COR-L47 (cell line): ENCODE measurements at regions not wholly inside any gene's neighbourhood (a gene's known extent, or its start where the extent isn't known, plus 50 kb on each side); places are given as distances from the start of the nearest gene placed in this dataset.

Experiments
- DNase-seq: peaks from one replicate; lab custom pipeline; 2025; lab: John Stamatoyannopoulos, UW

- DNase-seq, result no peak
Observed at GRCh38 chr2:6474161-6475140, 391.3 kb downstream of the CMPK2 start.

- no peak for DNase-seq
Observed at GRCh38 chr2:6475155-6475940, 390.4 kb downstream of the CMPK2 start.

GRCh38 chr2:6480514-6480913 lies 385.2 kb downstream of the CMPK2 start:
- DNase-seq, result no peak

GRCh38 chr2:6482256-6482655 lies 383.5 kb downstream of the CMPK2 start:
- no peak for DNase-seq

GRCh38 chr2:6487765-6488164 lies 377.9 kb downstream of the CMPK2 start:
- DNase-seq, result no peak

- peak; percentile 32 for DNase-seq
Observed at GRCh38 chr2:6492573-6492972, 373.1 kb downstream of the CMPK2 start.

GRCh38 chr2:6493266-6493665 lies 372.4 kb downstream of the CMPK2 start:
- DNase-seq, result no peak

GRCh38 chr2:6493669-6494068 lies 372.0 kb downstream of the CMPK2 start:
- DNase-seq, result no peak

GRCh38 chr2:6495466-6495865 lies 370.2 kb downstream of the CMPK2 start:
- DNase-seq, result no peak

- no peak for DNase-seq
Observed at GRCh38 chr2:6496376-6496775, 369.3 kb downstream of the CMPK2 start.

GRCh38 chr2:6497048-6497447 lies 368.7 kb downstream of the CMPK2 start:
- DNase-seq, result no peak

- no peak for DNase-seq
Observed at GRCh38 chr2:6498841-6499240, 366.9 kb downstream of the CMPK2 start.

GRCh38 chr2:6499691-6500090 lies 366.0 kb downstream of the CMPK2 start:
- no peak for DNase-seq

GRCh38 chr2:6506361-6506794 lies 359.3 kb downstream of the CMPK2 start:
- DNase-seq, result no peak

- no peak for DNase-seq
Observed at GRCh38 chr2:6506859-6507258, 358.8 kb downstream of the CMPK2 start.

- no peak for DNase-seq
Observed at GRCh38 chr2:6510532-6510931, 355.2 kb downstream of the CMPK2 start.

- no peak for DNase-seq
Observed at GRCh38 chr2:6512589-6512988, 353.1 kb downstream of the CMPK2 start.

GRCh38 chr2:6516674-6517073 lies 349.0 kb downstream of the CMPK2 start:
- no peak for DNase-seq

GRCh38 chr2:6518361-6518760 lies 347.3 kb downstream of the CMPK2 start:
- DNase-seq, result no peak

- DNase-seq, result no peak
Observed at GRCh38 chr2:6523476-6523875, 342.2 kb downstream of the CMPK2 start.

- no peak for DNase-seq
Observed at GRCh38 chr2:6524691-6525474, 340.8 kb downstream of the CMPK2 start.

- no peak for DNase-seq
Observed at GRCh38 chr2:6525475-6525964, 340.2 kb downstream of the CMPK2 start.
